IPS-18a (cell line): ENCODE measurements at regions not wholly inside any gene's neighbourhood (a gene's known extent, or its start where the extent isn't known, plus 50 kb on each side); places are given as distances from the start of the nearest gene placed in this dataset.
"Not testable (repeated sequence)": the region's sequence is repeated elsewhere in the genome, so short reads cannot be mapped to it uniquely, and the experiment has no call there.

Source experiments
- H3K27ac ChIP-seq: one replicate; pipeline ENCODE4 v1.5.1; 2013; ENCODE audit warnings: low read length
- H3K27me3 ChIP-seq: one replicate; pipeline ENCODE4 v1.6.1; 2013; ENCODE audit warnings: mild to moderate bottlenecking, low read length; ENCODE audit not compliant: control insufficient read depth, insufficient read depth
- H3K36me3 ChIP-seq: one replicate; pipeline ENCODE4 v1.6.1; 2013; ENCODE audit warnings: low read depth, low read length; ENCODE audit not compliant: control insufficient read depth
- H3K4me1 ChIP-seq: one replicate; pipeline ENCODE4 v1.6.1; 2013; ENCODE audit warnings: low read depth, low read length; ENCODE audit not compliant: control insufficient read depth
- H3K4me3 ChIP-seq: one replicate; pipeline ENCODE4 v1.5.1; 2013; ENCODE audit warnings: low read length
- H3K9ac ChIP-seq: one replicate; pipeline ENCODE4 v1.6.1; 2013; ENCODE audit warnings: mild to moderate bottlenecking, low read length, moderate library complexity
- H3K9me3 ChIP-seq: one replicate; pipeline ENCODE4 v1.6.1; 2013; ENCODE audit warnings: low read depth, low read length; ENCODE audit not compliant: control insufficient read depth

DNA sequence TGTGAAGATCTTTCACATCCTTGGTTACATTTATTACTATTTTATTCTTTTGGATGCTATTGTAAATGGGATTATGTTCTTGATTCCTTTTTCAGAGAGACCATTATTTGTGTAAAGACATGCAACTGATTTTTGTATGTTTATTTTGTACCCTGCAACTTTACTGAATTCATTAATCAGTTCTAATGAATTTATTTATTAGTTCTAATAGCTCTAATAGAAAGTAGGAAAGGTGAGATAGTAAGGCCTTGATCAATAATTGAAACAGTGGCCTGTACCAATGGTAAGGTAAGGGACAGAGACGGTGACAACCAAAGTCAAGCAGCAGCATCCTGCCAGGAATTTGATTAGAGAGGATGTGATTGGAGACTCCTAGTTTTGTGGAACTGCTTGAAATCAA, 224.1 kb downstream of the PHLDA1 start:
- no peak overlapping the region for H3K4me3 ChIP-seq
- H3K27me3 ChIP-seq, result no peaks in the 10 kb centered on the region
- peaks cover 22% of the 10 kb centered on the region for H3K4me1 ChIP-seq
- H3K9ac ChIP-seq, result no peak overlapping the region
- H3K36me3 ChIP-seq, result no peaks in the 10 kb centered on the region
- H3K27ac ChIP-seq, result no peak overlapping the region
- H3K9me3 ChIP-seq, result no peaks in the 10 kb centered on the region

DNA sequence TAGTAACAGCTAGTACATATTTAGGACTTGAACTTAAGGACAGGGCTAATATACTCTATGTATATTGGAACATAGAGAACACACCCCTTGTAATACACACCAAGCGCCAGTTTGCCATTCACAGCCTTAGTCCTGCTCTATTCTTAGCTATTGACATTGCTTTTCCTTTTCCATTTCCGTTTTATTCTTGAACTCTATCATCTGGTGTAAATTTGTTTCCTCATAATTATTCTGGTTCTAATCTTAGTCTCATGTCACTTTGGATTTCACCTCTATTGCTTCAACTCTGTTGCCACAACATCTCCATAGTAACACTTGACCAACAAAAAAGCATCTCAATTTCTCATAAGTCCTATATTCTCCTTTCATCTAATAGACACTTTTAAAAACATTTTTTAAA, 225.7 kb downstream of the PHLDA1 start:
- peaks cover 15% of the 10 kb centered on the region for H3K4me1 ChIP-seq
- H3K9ac ChIP-seq, result no peak overlapping the region
- no peaks in the 10 kb centered on the region for H3K36me3 ChIP-seq
- H3K4me3 ChIP-seq, result no peak overlapping the region
- H3K27me3 ChIP-seq, result no peaks in the 10 kb centered on the region
- no peak overlapping the region for H3K27ac ChIP-seq
- H3K9me3 ChIP-seq, result no peaks in the 10 kb centered on the region

DNA sequence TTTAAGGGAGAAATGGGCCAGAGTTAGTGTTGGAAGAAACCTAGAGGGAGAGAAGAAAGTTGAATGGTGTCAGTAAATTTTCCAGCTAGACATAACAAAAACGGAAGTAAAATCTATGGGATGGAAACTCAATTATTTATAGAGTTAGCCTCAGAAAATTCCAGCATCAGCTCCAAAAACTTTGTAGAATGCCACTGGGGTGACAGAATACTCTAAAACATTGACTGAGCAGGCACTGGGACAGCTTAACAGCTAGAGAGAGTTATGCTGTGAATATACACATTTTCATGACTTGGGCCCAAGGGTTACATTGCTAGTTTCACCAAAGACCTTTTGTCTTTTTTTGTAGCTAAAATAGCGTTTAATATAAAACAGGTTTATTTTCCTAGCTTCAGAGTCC, 226.3 kb downstream of the PHLDA1 start:
- Histone ChIP-seq H3K27ac (no peak overlapping the region), H3K9ac (no peak overlapping the region), H3K4me3 (no peak overlapping the region), H3K36me3 (no peaks in the 10 kb centered on the region), H3K9me3 (no peaks in the 10 kb centered on the region), H3K27me3 (no peaks in the 10 kb centered on the region), H3K4me1 (peaks cover 14% of the 10 kb centered on the region)

DNA sequence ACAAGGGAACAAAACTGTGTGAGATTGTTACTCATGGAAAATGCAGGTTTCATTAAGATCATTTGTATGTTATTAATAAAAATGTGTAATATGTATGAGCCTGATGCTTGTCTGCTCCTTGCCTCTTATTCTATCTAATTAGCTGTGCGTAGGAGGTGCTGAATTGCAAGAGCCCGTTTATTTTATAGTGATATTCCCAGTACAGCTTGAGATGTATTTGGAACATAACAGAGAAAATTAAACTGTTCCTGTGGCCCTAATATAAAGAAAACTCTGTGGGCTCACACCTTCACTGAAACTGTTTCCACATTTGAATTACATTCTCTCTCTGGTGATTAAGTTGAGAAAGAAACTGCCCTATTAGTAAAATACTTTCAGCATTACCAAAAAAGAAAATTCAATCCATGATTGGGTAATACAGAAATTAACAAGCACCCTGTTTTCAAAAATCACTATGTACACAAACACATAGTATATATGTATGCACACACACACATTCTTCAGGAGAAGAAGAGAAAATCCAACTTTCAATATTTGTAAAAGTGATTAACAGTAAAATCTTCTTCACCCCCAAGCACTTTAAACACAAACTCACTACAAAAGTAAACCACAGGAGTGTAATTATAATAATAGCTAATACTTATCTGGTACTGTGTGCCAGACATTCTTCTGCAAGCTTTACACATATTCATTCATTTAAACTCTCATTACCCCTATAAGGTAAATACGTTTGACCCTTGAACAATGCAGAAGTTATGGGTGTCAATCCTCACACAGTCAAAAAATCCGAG, 233.2 kb downstream of the PHLDA1 start:
- H3K9ac ChIP-seq, result no peak overlapping the region
- no peaks in the 10 kb centered on the region for H3K27me3 ChIP-seq
- H3K4me1 ChIP-seq, result no peaks in the 10 kb centered on the region
- no peaks in the 10 kb centered on the region for H3K36me3 ChIP-seq
- no peak overlapping the region for H3K4me3 ChIP-seq
- no peak overlapping the region for H3K27ac ChIP-seq
- H3K9me3 ChIP-seq, result no peaks in the 10 kb centered on the region

- H3K9ac ChIP-seq, result no peak overlapping the region
- H3K4me3 ChIP-seq, result no peak overlapping the region
- H3K9me3 ChIP-seq, result no peaks in the 10 kb centered on the region
- no peaks in the 10 kb centered on the region for H3K27me3 ChIP-seq
- H3K36me3 ChIP-seq, result no peaks in the 10 kb centered on the region
- H3K27ac ChIP-seq, result no peak overlapping the region
- H3K4me1 ChIP-seq, result no peaks in the 10 kb centered on the region
Observed at GRCh38 chr12:75795125-75795524, 236.5 kb downstream of the PHLDA1 start.

DNA sequence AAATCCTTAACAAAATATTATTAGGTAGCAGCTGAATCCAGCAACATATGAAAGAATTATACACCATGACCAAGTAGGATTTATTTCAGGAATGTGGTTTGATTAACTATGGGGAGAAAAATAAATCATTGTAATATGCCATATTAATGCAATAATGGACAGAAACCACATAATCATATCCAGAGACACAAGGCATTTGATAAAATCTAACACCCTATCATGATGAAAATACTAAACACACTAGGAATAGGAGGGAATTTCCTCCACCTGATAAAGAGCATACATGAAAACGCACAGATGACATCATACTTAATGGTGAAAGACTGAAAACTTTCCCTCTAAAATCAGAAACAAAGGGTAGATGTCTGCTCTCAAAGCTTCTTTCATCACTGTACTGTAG, 238.9 kb downstream of the PHLDA1 start:
- Histone ChIP-seq H3K4me3 (no peak overlapping the region), H3K4me1 (no peaks in the 10 kb centered on the region), H3K9ac (no peak overlapping the region), H3K36me3 (no peaks in the 10 kb centered on the region), H3K27me3 (no peaks in the 10 kb centered on the region), H3K9me3 (no peaks in the 10 kb centered on the region), H3K27ac (no peak overlapping the region)

GRCh38 chr12:75790219-75790618, 241.4 kb downstream of the PHLDA1 start:
- Histone ChIP-seq H3K4me1 (no peaks in the 10 kb centered on the region), H3K36me3 (no peaks in the 10 kb centered on the region), H3K27ac (no peak overlapping the region), H3K27me3 (no peaks in the 10 kb centered on the region), H3K9me3 (no peaks in the 10 kb centered on the region), H3K4me3 (no peak overlapping the region), H3K9ac (no peak overlapping the region)

DNA sequence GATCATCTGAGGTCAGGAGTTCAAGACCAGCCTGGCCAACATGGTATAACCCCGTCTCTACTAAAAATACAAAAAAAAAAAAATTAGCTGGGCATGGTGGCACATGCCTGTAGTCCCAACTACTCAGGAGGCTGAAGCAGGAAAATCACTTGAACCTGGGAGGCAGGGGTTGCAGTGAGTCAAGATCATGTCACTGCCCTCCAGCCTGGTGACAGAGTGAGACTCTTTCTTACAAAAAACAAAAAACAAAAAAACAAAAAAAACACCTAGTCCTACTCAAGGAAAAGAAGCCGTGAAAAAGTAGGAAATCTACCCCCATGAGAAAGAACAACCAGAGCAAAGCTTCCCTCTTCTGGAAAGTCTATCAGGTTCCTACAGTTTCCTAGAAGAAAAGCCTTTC, 244.4 kb downstream of the PHLDA1 start:
- not testable (repeated sequence) for H3K27me3 ChIP-seq, H3K27ac ChIP-seq, H3K9ac ChIP-seq, H3K4me1 ChIP-seq, H3K36me3 ChIP-seq, H3K9me3 ChIP-seq, H3K4me3 ChIP-seq

DNA sequence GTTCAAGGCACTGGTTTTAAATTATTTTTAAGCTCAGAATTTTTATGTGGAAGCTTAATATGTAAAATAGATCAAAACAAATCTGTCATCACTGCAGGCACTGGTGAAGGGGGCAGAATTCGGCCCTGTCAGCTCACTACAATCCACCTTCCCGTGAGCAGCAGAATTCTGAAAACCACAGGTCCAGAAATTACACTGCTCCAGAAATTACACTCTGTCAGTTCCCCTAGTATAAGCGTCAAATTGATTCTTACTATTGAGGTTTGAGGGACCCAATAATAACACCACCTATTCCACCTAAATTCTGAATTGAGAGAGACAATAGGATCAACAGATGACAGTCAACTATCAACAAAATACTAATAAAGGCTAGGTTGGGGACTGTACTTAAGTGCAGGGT, 245.5 kb downstream of the PHLDA1 start:
- Histone ChIP-seq H3K36me3 (no peaks in the 10 kb centered on the region), H3K4me3 (no peak overlapping the region), H3K27me3 (no peaks in the 10 kb centered on the region), H3K9ac (no peak overlapping the region), H3K27ac (no peak overlapping the region), H3K4me1 (no peaks in the 10 kb centered on the region), H3K9me3 (no peaks in the 10 kb centered on the region)

DNA sequence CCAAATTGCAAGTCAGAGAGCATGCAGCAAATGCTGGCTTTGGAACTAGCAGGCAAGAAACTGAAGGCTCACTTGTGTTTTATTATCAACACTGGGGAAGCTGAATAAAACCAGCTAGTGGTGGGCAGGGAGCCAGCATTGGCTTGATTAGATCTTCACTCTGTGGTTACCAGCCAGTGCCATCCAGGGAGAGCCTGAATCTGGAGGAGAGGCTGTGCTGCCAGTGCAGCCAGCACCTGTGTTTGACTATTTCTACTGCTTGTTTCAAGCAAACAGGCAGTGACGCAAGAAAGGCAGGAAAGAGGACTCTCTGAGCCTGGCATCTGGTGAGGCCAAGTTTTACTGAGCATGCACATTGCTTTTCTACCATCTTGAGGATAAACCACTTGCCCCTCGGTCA, 247.0 kb downstream of the PHLDA1 start:
- H3K27ac ChIP-seq, result no peak overlapping the region
- no peak overlapping the region for H3K9ac ChIP-seq
- no peaks in the 10 kb centered on the region for H3K4me1 ChIP-seq
- H3K4me3 ChIP-seq, result no peak overlapping the region
- no peaks in the 10 kb centered on the region for H3K36me3 ChIP-seq
- H3K27me3 ChIP-seq, result no peaks in the 10 kb centered on the region
- H3K9me3 ChIP-seq, result no peaks in the 10 kb centered on the region

DNA sequence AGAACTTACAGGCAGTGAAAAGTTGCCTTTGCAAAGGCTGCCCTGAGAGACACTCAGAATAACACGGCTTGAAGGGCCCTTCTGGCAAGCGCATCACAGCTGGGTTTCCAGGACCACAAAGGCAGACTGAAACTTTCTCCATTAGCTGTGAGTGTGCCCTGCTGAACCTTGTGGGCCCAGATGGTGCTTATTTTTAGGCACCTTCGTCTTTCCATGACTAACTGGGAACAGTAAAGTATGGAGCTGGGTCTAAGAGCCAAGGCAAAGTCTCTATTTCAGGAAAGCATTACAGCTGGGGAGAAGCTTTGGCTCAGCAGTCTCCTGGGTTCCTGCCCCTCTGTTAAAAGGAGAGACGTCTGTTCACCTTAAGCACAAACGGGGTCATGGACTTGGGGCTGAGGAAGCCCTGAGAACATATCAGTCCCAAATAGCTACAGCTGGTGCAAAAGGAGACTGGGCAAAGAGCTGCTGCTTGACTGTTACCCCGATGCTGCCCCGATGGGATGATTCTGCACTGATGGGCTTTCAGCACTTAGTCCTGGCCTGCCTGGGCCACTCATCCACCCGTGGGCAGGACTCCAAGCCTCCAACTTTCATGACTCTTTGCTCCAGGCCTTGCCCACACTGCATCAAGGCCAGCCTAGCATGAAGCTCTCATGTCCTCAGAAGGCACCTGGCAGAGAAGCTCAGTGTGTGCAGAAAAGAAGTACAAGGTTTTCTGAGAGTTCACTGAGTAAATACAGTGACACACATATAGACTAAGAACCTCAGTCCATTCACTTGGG, 248.3 kb downstream of the PHLDA1 start:
- Histone ChIP-seq H3K9me3 (no peaks in the 10 kb centered on the region), H3K36me3 (no peaks in the 10 kb centered on the region), H3K27ac (no peak overlapping the region), H3K4me1 (no peaks in the 10 kb centered on the region), H3K4me3 (no peak overlapping the region), H3K9ac (no peak overlapping the region), H3K27me3 (no peaks in the 10 kb centered on the region)

DNA sequence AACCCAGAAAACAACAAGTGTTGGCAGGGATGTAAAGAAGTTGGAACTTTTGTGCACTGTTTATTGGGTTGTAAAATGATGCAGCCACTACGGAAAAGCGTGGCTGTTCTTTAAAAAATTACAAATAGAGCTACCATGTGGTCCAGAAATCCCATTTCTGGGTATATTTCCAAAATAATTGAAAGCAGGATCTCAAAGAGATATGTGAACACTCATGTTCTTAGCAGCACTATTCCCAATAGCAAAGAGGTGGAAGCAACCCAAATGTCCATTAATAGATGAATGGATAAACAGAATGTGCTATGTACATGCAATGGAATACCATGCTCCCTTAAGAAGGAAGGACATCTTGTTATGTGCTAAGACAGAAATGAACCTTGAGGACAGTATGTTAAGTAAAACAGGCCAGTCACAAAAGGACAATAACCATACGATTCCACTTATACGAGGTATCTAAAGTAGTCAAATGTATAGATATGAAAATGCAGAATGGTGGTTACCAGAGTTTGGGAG, 249.5 kb downstream of the PHLDA1 start:
- Histone ChIP-seq H3K36me3 (no peaks in the 10 kb centered on the region), H3K27ac (no peak overlapping the region), H3K4me1 (no peaks in the 10 kb centered on the region), H3K4me3 (no peak overlapping the region), H3K27me3 (no peaks in the 10 kb centered on the region), H3K9ac (no peak overlapping the region), H3K9me3 (no peaks in the 10 kb centered on the region)
